ENCODE measurements at regions not wholly inside any gene's neighbourhood (a gene's known extent, or its start where the extent isn't known, plus 50 kb on each side); places are given as distances from the start of the nearest gene placed in this dataset.

DNA sequence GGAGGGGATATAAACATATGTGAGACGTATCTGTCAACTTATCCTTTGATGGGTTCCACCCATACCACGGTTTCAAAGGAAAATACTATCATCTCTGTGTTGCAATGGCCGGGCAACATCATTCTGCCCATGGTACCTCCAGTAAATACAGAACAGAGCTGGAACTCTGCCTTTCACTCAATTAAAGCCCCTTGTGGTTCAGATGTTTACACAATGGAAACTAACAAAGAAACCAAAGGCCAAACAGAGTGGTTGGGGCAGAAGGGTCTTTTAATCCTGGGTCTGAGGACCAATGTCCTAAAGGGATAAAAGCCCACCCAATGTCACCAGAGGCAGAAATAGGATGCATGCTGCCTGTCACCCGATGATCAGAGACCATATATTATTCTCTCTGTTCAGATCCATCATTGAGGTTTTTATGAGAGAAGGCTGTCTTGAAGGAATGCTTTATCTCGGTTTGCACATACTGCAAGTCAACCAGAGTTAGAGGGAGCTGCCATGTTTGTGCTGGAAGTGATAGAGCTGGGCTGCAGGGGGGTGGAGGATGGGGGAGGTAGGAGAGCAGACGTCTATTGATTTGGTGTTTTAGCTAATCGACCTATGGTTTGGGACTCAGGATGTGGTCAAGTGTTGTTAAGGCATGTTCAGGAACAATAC lies 105.4 kb upstream of the FRMD4A start:
- intact Hi-C loops (cut with DNase I; ENCODE audit: low total_unique reads) = no loop called here
- no peak for DNase-seq (ENCODE audit: low spot score in 2 of 2)
- H3K4me3 ChIP-seq (ENCODE audit: low read depth, poor library complexity, severe bottlenecking) = no peak overlapping the region
- 79% methylated on average over 7 of the region's 7 CpGs for WGBS, 2 donors
- no peak for TF ChIP-seq POLR2A (IDR thresholded peaks at IDR 0.05)
- TF ChIP-seq, protein P1, sequence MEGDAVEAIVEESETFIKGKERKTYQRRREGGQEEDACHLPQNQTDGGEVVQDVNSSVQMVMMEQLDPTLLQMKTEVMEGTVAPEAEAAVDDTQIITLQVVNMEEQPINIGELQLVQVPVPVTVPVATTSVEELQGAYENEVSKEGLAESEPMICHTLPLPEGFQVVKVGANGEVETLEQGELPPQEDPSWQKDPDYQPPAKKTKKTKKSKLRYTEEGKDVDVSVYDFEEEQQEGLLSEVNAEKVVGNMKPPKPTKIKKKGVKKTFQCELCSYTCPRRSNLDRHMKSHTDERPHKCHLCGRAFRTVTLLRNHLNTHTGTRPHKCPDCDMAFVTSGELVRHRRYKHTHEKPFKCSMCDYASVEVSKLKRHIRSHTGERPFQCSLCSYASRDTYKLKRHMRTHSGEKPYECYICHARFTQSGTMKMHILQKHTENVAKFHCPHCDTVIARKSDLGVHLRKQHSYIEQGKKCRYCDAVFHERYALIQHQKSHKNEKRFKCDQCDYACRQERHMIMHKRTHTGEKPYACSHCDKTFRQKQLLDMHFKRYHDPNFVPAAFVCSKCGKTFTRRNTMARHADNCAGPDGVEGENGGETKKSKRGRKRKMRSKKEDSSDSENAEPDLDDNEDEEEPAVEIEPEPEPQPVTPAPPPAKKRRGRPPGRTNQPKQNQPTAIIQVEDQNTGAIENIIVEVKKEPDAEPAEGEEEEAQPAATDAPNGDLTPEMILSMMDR (IDR thresholded peaks at IDR 0.05) = no peak

DNA sequence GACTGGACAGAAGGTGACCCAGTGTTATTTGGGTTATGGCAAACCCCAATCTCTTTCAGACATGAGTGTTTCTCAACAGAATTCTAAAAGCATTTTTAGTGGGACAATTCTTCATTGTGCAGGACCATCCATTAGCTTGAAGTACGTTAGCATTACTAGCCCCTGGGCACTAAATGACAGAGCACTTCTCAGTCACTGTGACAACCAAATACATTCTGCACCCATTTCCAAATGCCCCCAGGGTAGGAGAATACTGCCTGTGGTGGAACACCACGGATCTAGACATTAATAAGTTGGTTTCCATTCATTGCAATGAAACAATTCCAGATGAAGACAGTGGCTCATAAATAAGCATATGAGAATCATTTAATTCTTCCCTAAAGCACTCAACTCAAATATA lies 102.4 kb upstream of the FRMD4A start:
- H3K4me3 ChIP-seq (ENCODE audit: low read depth, poor library complexity, severe bottlenecking) = no peak overlapping the region
- TF ChIP-seq POLR2A (IDR thresholded peaks at IDR 0.05) = no peak
- TF ChIP-seq, protein P1 (IDR thresholded peaks at IDR 0.05) = no peak
- WGBS, 2 donors = 26 to 45% methylated on average over 2 of the region's 2 CpGs
- intact Hi-C loops (cut with DNase I; ENCODE audit: low total_unique reads) = no loop called here
- DNase-seq (ENCODE audit: low spot score in 2 of 2) = no peak

DNA sequence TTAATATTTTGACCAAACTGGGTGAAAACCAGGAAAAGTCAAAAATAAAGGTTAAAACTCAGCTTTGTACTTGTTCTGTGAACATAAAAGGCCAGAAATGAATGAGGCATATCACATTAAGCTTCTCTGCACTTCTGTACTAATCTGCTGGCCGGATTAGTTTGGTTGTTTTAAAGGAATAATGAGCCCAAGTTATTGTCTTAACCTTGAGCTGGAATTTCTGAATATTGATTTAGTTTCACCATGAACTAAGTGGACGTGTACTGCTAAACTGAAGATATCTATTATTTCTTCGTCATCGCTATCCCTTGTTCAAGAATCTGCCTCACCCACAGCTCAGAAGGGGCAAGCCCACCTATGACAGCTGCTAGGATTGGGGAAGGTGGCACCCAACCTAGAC lies 101.1 kb upstream of the FRMD4A start:
- WGBS, 2 donors = 91 to 95% methylated on average over 4 of the region's 4 CpGs
- intact Hi-C loops (cut with DNase I; ENCODE audit: low total_unique reads) = no loop called here
- TF ChIP-seq, protein P1 (IDR thresholded peaks at IDR 0.05) = no peak
- TF ChIP-seq POLR2A (IDR thresholded peaks at IDR 0.05) = no peak
- H3K4me3 ChIP-seq (ENCODE audit: low read depth, poor library complexity, severe bottlenecking) = no peak overlapping the region
- DNase-seq (ENCODE audit: low spot score in 2 of 2) = no peak

DNA sequence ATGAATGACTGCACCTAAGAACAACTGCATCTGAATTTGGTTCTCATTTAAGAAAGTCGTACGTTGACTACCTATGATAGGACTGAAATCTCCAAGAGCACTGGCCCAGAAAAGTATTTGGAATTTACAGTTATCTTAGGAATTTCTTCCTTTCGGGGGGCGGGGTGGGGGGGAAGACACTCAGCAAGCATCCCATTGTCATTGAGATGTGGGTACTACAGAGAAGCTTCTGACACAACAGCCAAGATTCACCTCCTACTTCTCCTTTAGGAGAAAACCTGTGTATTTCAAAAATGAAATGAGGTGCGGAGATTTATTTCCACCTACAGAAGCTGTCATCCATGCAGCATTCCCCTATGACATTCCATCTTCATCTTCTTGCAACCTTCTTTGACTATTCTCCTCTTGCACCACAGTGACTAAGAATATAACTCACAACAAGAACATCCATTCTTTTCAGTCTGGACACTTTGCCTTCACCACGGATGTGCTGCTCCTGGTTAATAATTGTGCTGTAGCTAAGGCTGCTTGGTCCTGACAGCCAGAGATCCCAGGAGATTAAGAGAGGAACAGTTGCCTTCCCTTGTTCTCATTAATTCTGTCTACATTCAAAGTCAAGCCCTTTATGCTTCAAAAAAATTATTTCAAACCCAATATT lies 98.4 kb upstream of the FRMD4A start:
- intact Hi-C loops (cut with DNase I; ENCODE audit: low total_unique reads) = no loop called here
- TF ChIP-seq POLR2A (IDR thresholded peaks at IDR 0.05) = no peak
- TF ChIP-seq, protein P1 (IDR thresholded peaks at IDR 0.05) = no peak
- no peak overlapping the region for H3K4me3 ChIP-seq (ENCODE audit: low read depth, poor library complexity, severe bottlenecking)
- no peak for DNase-seq (ENCODE audit: low spot score in 2 of 2)
- 47 to 54% methylated on average over 6 of the region's 6 CpGs for WGBS, 2 donors

DNA sequence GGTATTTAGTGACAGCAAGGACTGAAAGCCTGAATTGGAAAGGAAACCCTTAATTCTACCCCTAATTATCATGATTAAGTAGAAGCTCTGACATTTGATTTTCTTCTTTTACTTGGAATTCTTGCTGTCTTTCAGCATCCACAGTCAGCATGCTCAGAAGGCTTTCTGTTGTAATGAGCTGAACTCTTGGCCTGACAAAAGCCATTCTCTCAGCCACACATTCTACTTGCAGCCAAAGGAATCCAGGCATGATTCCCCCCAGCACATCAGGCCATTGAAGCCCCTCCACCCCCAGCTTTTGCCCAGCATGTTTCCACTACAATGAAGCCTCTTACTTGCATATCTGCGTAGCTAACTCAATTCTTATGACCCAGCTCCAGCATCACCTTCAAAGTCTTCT lies 94.3 kb upstream of the FRMD4A start:
- H3K4me3 ChIP-seq (ENCODE audit: low read depth, poor library complexity, severe bottlenecking) = no peak overlapping the region
- WGBS, 2 donors = 85 to 100% methylated on average over 1 of the region's 1 CpG
- intact Hi-C loops (cut with DNase I; ENCODE audit: low total_unique reads) = no loop called here
- DNase-seq (ENCODE audit: low spot score in 2 of 2) = no peak
- TF ChIP-seq, protein P1 (IDR thresholded peaks at IDR 0.05) = no peak
- no peak for TF ChIP-seq POLR2A (IDR thresholded peaks at IDR 0.05)

Data from lower leg skin (tissue), 4 donors.